Stimulated activated CD4-positive, alpha-beta T cell treated with anti-CD3 and anti-CD28 coated beads, TNF-alpha, amount 100 ng/mL, for 48 hours (primary cell): ENCODE measurements at regions not wholly inside any gene's neighbourhood (a gene's known extent, or its start where the extent isn't known, plus 50 kb on each side); places are given as distances from the start of the nearest gene placed in this dataset.
"Not testable (repeated sequence)": the region's sequence is repeated elsewhere in the genome, so short reads cannot be mapped to it uniquely, and the experiment has no call there.

Experiments used
- DNase-seq, 3 donors: peaks; one replicate each; pipeline ENCODE4 v3.0.0-alpha.2; 2020; ENCODE audit warnings: low read depth in 3 of 3

DNA sequence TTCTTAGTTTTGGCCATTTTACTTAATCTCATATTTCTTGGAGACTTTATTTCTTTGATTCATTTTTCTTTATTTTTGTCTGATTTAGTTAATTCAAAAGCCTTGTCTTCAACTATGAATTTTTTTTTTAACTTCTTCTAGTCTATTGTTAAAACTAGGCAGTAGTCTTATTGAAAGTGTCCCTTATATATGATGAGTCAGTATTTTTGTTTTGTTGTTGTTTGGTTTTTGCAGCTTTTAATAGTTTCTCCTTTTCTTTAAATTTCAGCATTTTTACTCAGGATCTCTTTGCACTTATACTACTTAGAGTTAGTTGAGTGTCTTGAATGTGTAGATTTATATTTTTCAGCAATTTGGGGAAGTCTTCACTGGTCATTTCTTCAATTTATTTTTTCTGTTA is 758.5 kb upstream of the CDH8 start:
- no peak for DNase-seq

DNA sequence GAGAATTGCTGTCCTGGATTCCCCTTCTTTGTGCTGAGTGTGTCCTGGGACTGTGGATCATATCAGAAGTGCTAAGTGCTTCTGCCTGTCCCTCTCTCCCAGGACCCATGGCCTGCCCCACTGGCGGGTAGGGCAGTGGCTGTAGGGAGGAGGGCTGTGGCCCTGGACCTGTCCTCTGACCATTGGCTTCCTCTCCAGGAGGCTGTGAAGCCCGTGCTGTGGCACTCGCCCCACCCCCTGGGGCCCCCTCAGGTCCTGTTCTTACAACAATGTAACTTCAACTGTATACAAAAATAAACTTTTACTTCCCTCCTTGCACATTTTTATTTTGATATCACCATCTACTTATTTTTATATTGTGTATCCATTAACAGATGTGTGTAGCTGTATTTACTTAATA is 743.8 kb upstream of the CDH8 start:
- not testable (repeated sequence) for DNase-seq

DNA sequence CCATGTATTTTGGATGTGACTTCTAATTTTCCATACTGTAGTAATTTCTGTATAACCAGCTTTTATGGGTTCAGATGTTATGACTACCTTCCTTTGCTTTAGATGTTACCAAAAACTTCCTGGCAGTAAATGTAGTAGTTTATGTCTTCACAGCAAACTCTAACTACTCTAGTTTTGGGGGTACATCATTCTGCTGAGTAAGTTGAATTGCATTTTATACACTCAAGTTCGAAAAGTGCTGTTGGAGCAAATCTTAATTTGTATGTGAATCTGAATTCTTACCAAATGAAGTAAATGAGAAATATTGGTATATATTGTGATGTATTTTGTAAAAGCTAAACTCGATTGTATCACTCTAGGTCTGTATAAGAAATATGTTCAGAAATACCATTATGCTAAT is 728.3 kb upstream of the CDH8 start:
- no peak for DNase-seq

DNA sequence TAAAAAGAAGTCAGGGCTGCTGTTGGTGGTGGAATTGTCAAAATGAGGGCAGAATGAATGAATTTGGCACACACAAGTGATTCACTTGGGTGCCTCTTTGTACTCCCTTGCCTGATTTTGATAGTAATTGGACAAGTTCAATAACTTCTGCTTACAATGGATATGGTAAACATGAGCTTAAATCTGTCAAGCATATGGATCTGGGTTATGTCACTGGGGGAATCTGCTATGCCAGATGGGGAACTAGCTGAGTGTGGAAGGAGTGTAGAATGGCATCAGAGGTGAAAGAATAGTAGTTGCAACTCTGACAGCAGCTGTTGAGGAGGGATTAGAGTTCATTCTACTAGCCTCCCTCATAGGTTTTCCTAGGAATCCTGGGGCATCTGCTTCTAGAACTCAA is 724.2 kb upstream of the CDH8 start:
- no peak for DNase-seq

DNA sequence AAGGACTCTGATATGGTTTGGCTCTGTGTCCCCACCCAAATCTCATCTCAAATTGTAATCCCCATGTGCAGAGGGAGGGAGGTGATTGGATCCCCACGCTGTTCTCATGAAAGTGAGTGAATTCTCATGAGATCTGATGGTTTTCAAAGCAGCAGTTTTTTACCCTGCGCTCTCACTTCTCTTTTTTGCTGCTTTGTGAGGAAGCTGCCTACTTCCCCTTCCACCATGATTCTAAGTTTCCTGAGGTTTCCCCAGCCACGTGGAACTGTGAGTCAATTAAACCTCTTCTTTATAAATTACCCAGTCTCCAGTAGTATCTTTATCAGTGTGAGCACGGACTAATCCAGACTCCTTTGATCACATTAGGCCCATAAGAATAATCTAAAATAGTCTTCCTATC is 719.7 kb upstream of the CDH8 start:
- DNase-seq, result no peak

DNA sequence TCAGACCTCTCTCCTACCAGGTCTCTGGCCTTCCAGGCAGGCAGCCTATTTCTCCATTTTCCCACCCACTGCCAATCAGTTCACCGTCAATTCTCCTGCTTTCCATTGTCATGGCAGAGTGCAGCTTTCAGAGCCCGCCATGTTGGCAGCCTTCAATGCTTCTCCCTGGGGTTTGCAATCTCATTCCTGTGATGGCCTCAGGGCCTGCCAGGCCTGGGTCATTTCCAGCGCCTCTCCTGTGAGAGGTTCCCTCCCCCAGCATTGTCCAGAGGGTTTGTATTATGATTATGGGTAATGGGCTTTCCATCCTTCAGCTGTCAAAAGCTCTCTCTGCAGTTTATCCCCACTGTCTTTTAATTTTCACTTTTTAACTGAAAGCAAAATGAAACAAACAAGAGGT is 716.6 kb upstream of the CDH8 start:
- DNase-seq, result no peak

DNA sequence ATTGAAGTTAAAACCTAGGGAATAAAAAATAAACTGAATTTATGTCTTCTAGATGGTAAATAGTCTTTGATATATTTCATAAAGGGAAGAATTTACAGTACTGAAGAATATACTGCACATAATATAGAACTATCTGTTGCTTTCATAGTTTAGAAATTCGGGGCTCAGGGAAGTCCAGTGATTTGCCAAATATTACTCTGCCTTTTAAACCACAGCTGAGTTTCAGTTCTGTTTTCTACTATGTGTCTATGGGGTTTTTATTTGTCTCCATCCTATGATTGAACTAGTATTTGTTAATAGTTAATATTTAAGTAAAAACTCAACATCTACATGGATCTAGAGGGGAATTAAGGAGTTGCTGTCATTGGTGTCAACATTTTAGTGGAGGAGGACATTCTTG is 715.0 kb upstream of the CDH8 start:
- no peak for DNase-seq

DNA sequence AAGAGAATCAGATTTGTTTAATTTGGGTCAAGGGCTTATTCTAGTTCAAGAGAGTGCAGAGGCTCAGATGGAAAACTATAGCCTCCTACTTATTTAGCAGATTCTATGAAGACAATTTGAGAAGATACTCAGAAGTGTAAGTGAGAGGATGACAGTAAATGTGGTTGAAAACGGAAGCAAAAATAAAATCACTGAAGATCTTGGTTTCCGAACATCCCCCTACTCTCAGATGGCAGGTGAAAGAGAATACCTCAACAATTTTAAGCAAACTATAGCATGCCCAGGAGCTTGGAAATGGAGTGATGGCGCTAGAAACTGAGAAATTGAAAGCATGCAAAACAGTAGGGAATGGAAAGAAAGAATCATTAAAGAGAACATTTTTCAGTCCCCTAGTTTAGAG is 705.5 kb upstream of the CDH8 start:
- no peak for DNase-seq

DNA sequence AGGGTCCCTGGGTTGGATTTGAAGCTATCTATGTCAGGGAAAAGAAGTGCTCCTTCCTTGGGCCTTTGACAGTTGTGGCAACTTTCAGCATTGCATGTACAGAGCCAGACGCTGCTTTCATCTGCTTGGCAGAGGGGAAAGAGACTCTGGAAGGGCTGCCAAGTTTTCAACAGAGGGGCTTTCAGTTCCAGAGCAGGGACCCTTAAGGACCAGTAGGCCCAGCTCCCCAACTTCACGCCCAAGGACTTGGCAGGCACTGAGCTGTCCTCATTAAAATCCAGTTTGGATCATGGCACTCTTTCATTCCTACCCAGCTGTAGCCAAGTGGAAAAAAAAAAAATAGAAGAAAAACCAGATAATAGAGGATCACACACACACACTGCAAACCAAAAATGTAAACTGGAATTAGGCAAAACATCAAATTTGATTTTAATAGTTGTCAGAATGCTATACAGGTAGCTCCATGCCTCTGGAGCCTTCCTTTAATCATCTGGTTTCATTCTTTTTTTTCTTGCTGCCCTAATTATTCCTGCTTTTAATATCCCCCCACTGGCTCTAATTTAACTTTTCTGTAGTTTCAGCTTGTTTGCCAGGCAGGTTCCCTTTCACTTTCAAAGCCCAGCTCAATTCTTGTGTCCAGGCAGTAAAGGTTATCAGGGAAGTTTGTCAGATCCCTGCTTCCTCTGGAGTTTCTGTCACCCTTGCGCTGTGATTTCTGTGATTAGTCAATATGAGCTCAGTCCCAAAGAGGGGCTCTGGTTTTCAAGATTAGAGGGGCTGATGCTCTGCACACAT is 702.6 kb upstream of the CDH8 start:
- no peak for DNase-seq

DNA sequence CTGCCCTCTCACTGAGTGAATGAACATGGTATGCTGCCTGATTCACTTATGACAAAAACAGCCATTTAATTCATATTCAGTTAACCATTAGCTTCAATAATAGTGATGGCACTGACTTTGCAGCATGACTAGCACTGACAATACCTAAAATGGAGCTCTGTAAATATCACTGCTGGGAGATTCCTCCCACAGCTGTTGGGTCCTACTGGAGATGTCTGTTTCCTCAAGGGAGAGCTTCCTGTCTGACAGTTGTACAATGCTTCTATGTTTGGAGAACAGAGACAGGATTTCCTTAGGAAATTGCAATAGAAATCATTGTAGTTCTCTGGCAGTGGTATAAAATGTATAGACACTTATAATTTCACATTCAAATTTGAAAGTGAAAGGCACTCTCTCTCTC is 695.9 kb upstream of the CDH8 start:
- no peak for DNase-seq

DNA sequence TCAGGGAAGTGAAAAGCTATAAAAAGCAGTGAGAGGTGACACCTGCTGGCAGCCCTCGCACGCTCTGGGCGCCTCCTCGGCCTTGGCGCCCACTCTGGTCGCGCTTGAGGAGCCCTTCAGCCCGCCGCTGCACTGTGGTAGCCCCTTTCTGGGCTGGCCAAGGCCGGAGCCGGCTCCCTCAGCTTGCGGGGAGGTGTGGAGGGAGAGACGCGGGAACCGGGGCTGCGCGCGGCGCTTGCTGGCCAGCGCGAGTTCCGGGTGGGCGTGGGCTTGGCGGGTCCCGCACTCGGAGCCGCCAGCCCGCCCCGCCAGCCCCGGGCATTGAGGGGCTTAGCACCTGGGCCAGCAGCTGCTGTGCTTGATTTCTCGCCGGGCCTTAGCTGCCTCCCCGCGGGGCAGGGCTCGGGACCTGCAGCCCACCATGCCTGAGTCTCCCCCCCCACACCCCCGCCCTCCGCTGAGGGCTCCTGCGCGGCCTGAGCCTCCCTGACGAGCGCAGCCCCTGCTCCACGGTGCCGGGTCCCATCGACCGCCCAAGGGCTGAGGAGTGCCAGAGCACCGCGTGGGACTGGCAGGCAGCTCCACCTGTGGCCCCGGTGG is 688.5 kb upstream of the CDH8 start:
- DNase-seq, result not testable (repeated sequence)

DNA sequence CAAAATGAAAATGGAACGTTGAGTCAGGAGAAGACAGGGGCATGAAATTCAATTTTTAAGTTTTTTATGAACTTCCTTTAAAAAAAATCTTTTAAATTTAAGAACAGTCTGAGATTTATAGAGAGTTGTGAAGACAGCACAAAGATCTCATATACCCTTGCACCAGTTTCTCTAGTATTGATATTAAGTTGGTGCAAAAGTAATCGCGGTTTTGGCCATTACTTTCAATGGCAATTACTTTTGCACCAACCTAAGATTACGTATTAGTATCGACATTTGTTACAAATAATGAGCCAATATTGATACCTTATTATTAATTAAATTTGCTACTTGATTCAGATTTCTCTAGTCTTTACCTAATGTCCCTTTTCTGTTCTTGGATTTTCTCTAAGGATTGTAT is 684.4 kb upstream of the CDH8 start:
- no peak for DNase-seq

DNA sequence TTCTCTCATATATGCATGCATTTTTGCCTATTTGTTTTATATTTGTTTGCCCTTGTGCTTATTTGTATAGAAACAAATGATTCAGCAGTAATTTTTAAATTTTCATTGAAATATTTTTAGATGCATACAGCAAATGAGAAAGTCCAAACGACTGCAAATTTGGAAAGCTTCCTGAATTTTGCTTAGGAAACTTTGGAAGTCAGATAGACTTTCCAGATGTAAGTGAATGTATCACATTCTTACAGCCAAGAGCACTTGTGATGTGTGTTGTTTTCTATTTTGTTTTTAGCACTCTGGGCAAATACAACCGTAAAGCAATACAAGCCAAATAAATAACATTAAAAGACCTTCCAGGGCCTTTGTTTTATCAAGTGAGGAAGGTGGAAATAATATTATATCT is 680.8 kb upstream of the CDH8 start:
- no peak for DNase-seq

DNA sequence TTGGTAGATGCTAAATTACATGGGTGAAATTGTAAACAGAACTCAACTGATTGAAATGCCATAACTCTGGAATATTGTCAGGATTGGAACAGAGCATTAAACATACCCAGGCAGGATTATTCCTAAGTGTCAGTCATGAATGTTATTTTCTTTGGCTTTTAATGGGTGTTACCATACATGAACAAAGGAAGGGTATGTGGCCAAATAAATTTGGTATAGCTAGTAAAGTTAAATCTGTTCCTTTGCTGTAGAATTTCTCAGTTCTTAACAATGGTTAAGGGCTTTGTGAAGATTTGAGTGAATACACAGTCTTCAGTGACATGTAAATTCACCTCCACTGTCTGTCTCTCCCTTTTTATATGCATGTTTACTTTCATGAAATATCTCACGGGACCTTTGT is 679.5 kb upstream of the CDH8 start:
- no peak for DNase-seq

DNA sequence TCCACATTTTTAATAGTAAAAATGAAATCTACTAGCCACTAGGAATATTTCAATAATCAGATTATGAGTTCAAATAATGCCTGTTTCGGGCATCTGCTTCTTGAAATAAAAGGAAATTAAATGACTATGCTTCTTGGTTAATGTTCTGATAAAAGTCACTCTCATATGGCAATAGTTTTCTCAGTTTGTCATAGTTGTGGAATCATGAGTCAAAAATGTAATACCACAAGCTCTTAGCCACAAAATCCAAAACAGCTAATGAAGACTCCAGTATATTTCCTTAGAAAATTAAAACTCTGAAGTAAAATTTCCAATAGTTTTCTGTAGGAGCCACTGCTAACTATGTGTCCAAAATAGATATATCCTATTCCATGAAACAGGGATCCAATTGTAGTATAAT is 676.3 kb upstream of the CDH8 start:
- no peak for DNase-seq

DNA sequence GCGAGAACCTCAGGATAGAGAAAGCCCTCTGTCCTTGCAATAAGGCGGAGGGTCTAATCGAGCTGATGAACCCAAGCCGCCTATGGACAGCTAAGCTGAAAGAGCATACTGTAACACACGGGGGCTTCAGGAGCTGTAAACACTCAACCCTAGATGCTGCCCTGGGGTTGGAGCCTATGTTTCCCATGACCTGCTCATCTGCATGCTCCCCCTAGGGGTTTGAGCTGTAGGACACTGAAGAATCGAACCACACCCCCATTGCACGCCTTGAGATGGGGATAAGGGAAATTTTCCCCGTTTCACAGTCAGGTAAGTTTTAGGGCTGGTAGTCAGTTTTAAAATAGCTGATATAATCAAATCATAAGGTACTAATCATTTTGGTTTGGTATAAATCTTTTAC is 675.6 kb upstream of the CDH8 start:
- DNase-seq, result no peak

DNA sequence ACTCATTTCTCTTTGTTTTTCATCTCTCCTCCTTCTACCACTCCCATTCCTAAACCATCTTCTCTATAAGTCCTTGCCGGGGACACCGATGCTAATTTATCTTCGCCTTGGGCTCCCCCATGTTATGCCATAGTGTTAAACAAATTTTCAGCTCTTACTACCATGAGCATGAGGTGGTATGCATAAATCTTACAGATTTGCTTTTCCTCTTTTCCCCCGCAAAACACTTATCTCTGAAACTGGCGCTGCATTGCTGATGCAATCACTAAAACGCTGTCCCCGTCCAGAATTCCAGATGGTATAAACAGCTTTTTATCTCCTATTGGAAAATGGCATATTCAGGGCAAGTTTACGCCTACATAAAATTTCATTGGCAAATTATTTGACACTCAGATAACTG is 673.6 kb upstream of the CDH8 start:
- no peak for DNase-seq

DNA sequence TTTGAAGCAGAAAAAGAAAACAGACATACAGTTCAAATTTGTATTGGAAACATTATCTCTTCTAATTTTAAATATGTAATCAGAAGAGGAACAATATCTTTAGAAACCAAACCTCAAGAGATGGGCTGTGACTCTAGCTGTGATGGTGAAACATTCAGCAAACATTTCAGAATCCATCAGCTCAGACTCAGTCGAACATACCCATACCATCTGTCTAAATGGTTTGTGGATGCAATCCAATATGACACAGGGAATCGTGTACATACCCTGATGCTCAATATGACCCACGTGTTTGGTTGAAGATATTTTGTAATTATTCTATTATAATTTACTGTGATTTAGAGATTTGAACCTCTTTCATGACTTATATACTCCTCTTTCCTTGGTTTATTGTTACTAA is 665.2 kb upstream of the CDH8 start:
- no peak for DNase-seq

DNA sequence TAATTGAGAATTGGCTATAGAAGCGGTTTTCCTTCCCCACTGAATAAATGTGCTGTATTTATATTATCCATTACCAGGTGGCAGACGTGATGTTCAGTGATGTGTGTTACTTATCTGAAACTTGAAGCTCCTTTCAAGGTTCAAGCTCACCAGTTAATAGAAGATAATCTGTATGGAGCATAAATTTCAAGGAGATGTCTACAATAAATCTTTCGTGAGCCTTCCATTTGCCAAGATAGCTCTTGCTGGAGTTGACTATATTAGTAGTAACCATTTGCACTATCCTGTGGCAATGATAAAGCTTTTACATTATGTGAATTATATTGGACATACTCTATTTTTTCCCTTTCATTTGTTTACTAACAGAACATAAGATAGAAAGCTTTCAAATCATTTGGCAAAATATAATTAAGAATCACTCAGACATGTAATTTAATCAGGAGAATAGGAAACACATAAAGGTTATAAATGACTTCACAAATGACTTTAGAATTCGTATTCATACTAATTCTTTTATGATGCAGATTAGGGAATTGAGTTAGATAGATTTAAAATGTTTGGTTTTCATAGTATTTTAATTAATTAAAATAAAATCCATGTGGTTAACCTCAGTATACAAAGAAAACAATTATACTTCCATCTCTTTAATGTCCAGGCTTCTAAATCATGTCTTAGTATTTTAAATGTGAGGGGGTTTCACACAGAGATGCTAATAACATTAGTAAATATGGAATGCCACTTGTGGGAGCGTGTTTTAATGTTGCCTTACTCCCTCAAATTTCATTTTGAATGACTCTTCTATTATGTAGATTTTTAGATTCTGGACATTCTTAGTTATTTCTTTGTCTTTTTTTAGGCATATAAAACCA is 664.4 kb upstream of the CDH8 start:
- no peak for DNase-seq

DNA sequence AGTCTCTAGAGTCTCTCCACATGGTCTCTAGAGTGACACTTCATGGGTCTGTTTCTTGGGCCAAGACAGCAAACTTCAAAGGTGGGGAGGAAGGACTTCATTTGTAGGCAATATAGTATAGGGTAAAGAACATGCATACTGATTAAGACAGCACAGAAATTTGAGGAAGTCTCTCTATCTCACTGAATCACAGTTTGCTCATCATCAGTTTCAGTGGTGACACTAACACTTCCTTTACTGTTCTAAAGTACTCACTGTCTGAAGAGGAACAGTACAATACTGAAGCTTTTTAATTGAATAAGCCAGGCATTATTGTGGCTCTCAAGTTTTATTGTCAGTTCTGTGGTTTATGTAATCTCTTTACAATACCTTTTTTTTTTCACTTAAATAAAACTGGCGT is 656.4 kb upstream of the CDH8 start:
- DNase-seq, result no peak

DNA sequence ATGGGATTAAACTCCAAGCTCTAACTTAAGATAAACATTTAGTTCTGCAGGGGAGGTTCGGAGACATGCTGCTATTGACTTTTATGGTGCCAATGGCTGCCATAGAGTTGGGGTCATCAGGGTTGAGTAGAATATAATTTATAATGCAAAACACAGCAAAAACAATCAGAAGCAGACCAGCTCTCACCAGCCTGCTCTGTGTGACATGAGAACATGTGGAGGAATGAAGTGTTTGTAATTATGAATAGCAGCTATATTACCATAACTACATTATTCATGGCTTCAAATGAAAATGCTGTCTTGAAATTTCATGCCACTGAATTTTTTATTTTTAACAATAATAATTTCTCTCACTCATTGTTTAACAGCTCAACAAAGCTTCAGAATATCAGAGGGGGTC is 645.6 kb upstream of the CDH8 start:
- DNase-seq, result no peak

DNA sequence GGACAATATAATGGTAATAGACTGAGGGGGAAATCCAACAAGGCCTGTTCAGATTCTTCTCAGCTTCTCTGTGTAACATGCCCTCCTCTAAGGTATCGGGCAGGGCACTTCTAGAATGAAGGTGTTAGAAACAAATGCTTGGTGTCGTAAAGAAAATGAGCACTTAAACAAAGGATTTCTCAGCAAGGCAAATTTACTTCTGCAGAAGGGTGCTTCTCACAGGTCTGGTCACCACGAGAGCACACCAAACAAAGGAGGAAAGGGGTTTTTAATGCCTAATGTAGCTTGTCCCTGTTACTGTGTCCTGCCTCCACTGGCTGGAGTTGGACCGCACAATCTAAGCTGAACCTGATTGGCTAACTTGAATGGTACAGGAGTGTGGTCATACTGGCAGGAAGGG is 642.6 kb upstream of the CDH8 start:
- no peak for DNase-seq

DNA sequence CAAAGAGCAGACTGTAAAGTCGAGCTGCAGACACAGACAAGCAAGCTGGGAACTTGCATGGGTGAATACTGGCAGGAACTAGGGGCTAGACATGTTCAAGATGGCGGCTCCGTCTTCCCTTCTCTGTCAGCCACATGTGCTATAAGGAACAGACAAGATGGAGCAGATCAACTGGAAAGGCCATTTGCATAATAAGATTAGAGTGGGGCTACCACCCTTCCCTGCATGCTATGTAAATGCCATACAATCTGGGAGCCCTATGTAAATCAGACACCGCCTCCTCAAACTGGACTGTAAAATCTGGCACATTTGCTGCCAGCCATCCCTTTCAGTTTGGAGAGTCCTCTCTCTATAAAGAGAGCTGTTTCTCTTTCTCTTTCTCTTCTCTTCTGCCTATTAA is 640.1 kb upstream of the CDH8 start:
- no peak for DNase-seq
